Left ventricle myocardium inferior (tissue), 1 donor: ENCODE measurements at regions not wholly inside any gene's neighbourhood (a gene's known extent, or its start where the extent isn't known, plus 50 kb on each side); places are given as distances from the start of the nearest gene placed in this dataset.

Experiments
- DNase-seq: peaks from one replicate; pipeline ENCODE4 v3.0.0-alpha.2; 2020
- H3K27ac ChIP-seq: fragments of 200-600 bp; replicated peaks from 2 replicates; pipeline ENCODE4 v1.8.0; 2021
- H3K27me3 ChIP-seq: fragments of 200-600 bp; 2 replicates; pipeline ENCODE4 v1.8.0; 2021; ENCODE audit warnings: low read depth
- H3K36me3 ChIP-seq: fragments of 200-600 bp; 2 replicates; pipeline ENCODE4 v1.8.0; 2021
- H3K4me1 ChIP-seq: fragments of 200-600 bp; 2 replicates; pipeline ENCODE4 v1.8.0; 2021
- H3K4me3 ChIP-seq: fragments of 200-600 bp; 2 replicates; pipeline ENCODE4 v1.8.0; 2021; ENCODE audit warnings: mild to moderate bottlenecking, moderate library complexity
- H3K9me3 ChIP-seq: fragments of 200-600 bp; replicated peaks from 2 replicates; pipeline ENCODE4 v1.8.0; 2021
- CTCF ChIP-seq: fragments of 200-600 bp; IDR thresholded peaks from 2 replicates; pipeline ENCODE4 v1.8.0; 2021; ENCODE audit warnings: antibody characterized with exemption, mild to moderate bottlenecking, borderline replicate concordance
- intact Hi-C: fragments of 100-400 bp; cut with micrococcal nuclease; formaldehyde crosslinking; loops from one replicate; pipeline ENCODE4 v1.11.0; 2022
- donor health status: DM: no; HTN: yes; CAD: no; lungs with severe emphysema.

GRCh38 chr18:38526922-38527321 is 961.3 kb upstream of the CELF4 start:
- DNase-seq = no peak
- Histone ChIP-seq H3K27ac (no peak overlapping the region), H3K4me3 (no peak overlapping the region), H3K4me1 (no peaks in the 10 kb centered on the region), H3K9me3 (peaks cover 14% of the 10 kb centered on the region), H3K36me3 (no peaks in the 10 kb centered on the region), H3K27me3 (no peaks in the 10 kb centered on the region)
- no peak for TF ChIP-seq CTCF
- intact Hi-C loops = no loop called here

- peaks cover 14% of the 10 kb centered on the region for H3K9me3 ChIP-seq
- no peak overlapping the region for H3K27ac ChIP-seq
- no peak overlapping the region for H3K4me3 ChIP-seq
- DNase-seq = no peak
- no peaks in the 10 kb centered on the region for H3K27me3 ChIP-seq
- intact Hi-C loops = no loop called here
- no peaks in the 10 kb centered on the region for H3K4me1 ChIP-seq
- no peak for TF ChIP-seq CTCF
- no peaks in the 10 kb centered on the region for H3K36me3 ChIP-seq
Measured at GRCh38 chr18:38525039-38525438, 959.4 kb upstream of the CELF4 start.

- H3K27ac ChIP-seq = no peak overlapping the region
- no peaks in the 10 kb centered on the region for H3K9me3 ChIP-seq
- no peak for TF ChIP-seq CTCF
- H3K4me3 ChIP-seq = no peak overlapping the region
- no peaks in the 10 kb centered on the region for H3K27me3 ChIP-seq
- intact Hi-C loops = no loop called here
- no peaks in the 10 kb centered on the region for H3K36me3 ChIP-seq
- DNase-seq = no peak
- H3K4me1 ChIP-seq = no peaks in the 10 kb centered on the region
Measured at GRCh38 chr18:38520786-38521185, 955.2 kb upstream of the CELF4 start.

- TF ChIP-seq CTCF = no peak
- H3K4me1 ChIP-seq = no peaks in the 10 kb centered on the region
- H3K9me3 ChIP-seq = no peaks in the 10 kb centered on the region
- no peaks in the 10 kb centered on the region for H3K27me3 ChIP-seq
- H3K4me3 ChIP-seq = no peak overlapping the region
- no peak for DNase-seq
- intact Hi-C loops = no loop called here
- H3K36me3 ChIP-seq = no peaks in the 10 kb centered on the region
- no peak overlapping the region for H3K27ac ChIP-seq
Measured at GRCh38 chr18:38502539-38502938, 936.9 kb upstream of the CELF4 start.

GRCh38 chr18:38497266-38497665 is 931.7 kb upstream of the CELF4 start:
- no peak for TF ChIP-seq CTCF
- no peaks in the 10 kb centered on the region for H3K27me3 ChIP-seq

GRCh38 chr18:38496222-38496793 is 930.7 kb upstream of the CELF4 start:
- Histone ChIP-seq H3K4me1 (no peaks in the 10 kb centered on the region), H3K27ac (no peak overlapping the region), H3K4me3 (no peak overlapping the region), H3K27me3 (no peaks in the 10 kb centered on the region), H3K36me3 (no peaks in the 10 kb centered on the region), H3K9me3 (no peaks in the 10 kb centered on the region)
- intact Hi-C loops = no loop called here
- TF ChIP-seq CTCF = no peak
- DNase-seq = no peak

More at GRCh38 chr18:38497266-38497665, 931.7 kb upstream of the CELF4 start:
- no peak overlapping the region for H3K4me3 ChIP-seq
- H3K9me3 ChIP-seq = no peaks in the 10 kb centered on the region
- DNase-seq = no peak
- no peaks in the 10 kb centered on the region for H3K4me1 ChIP-seq
- no peak overlapping the region for H3K27ac ChIP-seq
- H3K36me3 ChIP-seq = no peaks in the 10 kb centered on the region
- intact Hi-C loops = no loop called here
